HG02588 (cell line): ENCODE measurements at regions not wholly inside any gene's neighbourhood (a gene's known extent, or its start where the extent isn't known, plus 50 kb on each side); places are given as distances from the start of the nearest gene placed in this dataset.

Source experiments
- ATAC-seq: cut with Tn5 transposase; IDR thresholded peaks from one replicate; pipeline ENCODE4 v1.9.1; 2021; ENCODE audit warnings: mild to moderate bottlenecking, moderate library complexity; ENCODE audit not compliant: unreplicated experiment

DNA sequence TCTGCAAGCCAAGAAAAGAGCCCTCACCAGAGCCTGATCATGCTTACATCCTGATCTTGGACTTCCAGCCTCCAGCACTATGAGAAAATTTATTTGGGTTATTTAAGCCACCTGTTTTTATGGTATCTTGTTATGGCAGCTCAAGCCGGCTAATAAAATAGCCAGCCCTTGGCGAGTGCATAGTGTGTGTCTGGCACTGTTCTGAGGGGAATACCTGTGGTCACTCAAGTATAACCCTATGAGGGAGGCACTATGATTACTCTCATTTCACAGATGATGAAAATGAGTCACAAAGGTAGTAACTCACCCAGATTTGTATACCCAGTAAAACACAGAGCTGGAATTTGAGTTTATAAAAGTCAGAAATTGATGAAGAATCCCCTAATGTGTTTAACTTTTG lies 556.9 kb upstream of the SETBP1 start:
- ATAC-seq, result no peak

DNA sequence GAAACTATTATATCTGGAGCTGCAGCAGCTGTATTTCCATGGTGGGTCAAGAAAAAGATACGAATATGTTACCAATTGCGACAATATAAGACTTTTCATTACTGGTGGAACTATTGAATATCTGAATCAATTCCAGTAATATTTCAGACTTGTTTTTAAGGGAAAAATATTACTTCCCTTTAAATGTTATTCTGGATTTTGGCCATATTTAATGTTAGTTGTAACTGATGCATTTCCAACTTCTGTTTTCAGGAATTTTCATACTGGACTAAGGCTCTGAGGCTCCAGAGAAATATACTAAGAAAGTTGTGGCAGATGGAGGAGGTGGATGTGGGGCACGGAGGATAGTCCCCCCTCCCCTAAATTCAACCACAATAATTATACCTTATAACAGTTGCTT lies 555.2 kb upstream of the SETBP1 start:
- ATAC-seq, result no peak

DNA sequence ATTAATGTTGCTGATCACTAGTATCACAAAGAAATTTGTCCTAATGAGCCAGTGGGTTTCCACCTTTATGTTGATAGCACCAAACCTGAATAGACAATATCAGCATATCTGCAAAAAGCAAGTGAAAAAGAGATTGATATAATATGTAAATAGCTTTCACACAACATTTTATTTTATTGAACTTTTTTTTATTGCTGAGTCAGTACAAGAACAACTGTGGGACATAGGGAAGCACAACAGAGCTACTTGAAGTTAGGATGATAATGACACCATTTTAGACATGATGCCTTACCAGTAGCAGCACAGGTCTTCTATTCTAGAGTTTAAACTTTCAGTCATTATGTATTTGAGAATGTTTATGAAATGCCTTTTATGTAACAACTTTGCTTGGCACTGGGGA lies 554.1 kb upstream of the SETBP1 start:
- ATAC-seq, result no peak

DNA sequence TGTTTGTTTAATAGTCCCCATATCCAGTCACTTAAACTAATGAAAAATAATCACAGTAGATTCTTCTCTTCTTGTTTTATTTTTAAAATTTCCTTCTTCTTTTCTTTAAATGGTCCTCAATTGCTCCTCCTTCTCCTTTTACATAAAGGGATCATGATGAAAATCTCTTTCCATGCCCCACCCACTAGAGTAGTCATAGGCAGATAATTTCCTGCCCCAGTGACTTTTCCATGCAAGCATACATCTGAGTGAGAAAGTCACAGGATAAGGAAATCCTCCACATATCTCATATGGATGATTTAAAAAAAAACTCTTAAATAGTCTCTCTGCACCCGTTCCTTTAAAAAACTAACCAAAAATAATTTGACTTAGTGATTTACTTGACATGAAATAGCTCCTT lies 552.3 kb upstream of the SETBP1 start:
- ATAC-seq, result no peak

DNA sequence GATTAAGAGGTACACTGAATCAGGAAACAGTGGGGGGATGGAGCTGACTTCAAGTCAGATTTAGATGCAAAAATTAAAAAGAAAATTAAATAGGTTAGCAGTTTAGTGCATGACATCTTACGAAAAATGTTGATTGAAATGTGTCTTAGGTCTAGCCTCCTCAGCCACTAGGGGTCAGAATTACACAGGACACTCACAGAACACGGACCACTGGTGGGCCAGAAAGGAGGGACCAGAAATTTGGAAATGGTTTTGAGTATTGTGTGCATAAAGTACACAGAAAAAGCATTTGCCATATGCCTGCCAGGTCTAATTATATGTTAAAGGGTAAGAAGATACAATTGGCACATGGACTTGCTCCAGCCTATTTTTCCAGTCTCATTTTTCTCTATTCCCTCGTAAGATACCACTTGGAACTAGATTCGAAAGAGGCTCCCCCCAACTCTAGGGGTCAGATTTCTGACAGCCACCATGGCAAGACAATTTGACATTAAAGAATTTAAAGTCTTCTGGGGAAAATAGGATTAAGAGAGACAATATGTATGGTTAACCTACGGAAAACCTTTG lies 550.2 kb upstream of the SETBP1 start:
- no peak for ATAC-seq

DNA sequence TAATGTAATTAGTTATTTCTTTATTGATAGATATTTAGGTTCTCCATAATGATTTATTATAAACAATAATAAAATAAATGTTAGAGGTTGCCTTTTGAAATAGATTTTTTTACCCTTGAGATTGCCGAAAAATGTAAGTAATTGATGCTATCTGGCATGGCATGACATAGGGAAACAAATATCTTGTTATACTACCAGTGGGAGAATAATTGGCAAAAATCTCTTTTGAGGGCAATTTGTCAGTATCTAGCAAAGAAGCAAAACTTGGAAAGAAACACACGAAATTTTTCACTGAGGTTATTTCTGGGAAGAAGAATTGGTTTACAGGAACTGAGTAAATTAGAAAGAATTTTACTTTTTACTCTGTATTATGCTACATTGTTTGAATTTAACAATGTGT lies 547.2 kb upstream of the SETBP1 start:
- no peak for ATAC-seq

DNA sequence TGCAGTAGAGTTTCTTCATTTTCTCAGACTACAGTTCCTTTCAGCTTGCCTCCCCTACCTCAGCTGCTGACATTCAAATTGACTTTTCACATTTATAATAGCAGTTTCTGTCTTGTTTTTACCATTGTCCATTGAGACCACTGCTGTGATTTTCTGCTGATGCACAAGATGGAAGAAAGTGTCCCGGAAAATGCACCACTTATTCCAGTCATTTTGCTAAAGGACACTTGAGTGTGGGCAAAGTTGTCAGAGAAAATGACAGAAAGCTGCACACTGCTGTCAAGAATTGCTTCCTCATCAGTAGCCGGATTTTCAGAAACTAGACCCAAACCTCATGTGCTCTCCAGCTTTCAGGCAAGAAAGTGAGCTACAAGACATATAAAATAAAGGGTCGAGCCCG lies 546.2 kb upstream of the SETBP1 start:
- ATAC-seq, result no peak

DNA sequence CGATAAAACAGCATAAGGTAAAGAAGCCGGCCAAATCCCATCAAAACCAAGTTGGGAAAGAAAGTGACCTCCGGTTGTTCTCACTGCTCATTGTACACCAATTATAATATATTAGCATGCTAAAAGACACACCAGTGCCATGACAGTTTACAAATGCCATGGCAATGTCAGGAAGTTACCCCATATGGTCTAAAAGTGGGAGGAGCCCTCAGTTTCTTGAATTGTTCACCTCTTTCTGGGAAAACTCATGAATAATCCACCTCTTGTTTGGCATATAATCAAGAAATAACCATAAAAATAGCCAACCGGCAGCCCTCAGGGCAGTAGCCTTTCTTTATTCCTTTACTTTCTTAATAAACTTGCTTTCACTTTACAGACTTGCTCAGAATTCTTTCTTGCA lies 544.9 kb upstream of the SETBP1 start:
- ATAC-seq, result no peak

DNA sequence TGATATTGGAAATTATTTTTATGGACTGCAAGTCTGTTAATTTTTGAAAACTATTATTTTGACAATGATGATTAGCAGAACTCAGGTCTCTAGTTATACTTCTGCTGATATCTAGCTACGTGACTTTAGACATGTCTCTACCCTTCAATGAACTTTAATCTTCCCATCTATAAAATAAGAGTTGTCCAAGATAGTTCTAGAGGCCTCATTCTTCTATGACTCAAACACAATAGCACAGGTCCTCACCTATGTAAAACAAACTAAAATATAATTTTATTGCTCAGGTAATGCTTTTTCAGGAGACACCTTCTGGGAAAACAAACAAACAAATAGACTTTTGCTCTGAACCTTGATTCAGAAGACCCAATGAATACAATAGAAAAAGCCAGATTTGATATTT lies 544.4 kb upstream of the SETBP1 start:
- no peak for ATAC-seq

DNA sequence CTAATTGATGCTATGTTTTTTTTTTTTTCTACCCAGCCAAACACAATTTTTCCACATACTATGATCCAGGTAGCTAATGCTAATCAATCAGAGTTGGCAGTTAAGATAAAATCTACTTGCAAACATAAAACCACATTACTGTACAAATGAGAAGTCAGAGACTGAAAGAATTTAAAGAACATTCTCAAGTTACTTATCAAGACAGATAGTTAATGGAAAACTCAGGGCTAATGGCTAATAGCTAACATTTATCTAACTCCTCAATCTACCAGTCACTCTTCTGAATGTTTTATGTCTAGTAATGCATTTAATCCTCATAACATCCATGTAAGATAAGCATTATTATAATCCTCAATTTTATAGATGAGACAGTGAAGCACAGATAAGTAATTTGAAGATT lies 537.6 kb upstream of the SETBP1 start:
- ATAC-seq, result no peak

DNA sequence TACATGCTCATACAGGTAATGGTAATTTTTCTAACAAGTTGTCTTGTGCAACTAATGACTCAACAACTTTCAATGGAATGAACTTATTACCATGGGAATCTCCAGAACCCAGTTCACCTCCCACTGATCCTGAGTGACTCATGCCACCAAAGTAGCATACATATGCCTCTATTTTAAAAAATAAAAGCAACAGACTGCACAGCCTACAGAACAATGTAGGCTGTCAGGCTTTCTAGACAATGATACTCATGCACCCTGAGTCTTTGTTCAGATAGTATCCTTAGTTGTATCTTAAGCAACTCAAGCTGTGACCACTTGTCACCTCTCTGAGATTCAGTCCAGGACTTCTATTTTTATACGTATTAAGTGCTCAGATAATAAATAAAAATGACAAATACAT lies 531.0 kb upstream of the SETBP1 start:
- ATAC-seq, result no peak

DNA sequence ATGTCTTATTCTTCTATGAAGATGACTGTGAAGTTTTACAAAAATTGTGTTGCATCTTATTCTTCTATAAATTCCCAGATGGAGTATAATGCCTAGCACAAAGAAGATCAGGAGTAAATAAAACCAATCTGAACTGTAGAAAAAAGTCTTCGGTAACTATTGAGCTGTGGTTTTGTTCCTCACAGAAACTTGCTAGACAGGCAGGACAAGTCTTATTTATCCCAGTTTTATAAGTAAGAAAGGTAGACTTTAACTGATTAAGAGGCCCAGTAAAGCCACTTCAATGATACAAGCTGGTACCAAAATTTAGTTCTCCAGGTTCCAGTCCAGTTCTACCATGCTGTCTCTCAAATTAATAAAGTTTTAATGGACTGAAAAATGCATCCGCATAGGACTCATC lies 526.7 kb upstream of the SETBP1 start:
- no peak for ATAC-seq

DNA sequence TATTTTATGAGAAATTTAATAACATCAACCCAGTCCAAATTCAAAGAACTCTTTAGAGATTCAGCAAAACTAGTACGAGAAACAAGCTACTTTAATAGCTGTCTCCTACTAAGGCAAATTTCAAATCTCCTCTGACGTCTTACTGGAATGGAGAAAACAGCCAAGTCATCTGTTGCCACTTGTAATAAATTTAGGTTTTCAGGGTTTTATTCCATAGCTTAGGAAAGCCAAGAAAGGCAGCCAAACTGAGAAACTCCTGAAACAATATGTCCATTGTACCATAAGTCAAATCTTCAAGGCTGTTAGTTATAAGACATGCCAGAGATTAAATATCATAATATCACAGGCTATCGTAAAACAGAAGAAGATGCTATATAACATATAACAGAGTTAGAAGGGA lies 524.6 kb upstream of the SETBP1 start:
- no peak for ATAC-seq

DNA sequence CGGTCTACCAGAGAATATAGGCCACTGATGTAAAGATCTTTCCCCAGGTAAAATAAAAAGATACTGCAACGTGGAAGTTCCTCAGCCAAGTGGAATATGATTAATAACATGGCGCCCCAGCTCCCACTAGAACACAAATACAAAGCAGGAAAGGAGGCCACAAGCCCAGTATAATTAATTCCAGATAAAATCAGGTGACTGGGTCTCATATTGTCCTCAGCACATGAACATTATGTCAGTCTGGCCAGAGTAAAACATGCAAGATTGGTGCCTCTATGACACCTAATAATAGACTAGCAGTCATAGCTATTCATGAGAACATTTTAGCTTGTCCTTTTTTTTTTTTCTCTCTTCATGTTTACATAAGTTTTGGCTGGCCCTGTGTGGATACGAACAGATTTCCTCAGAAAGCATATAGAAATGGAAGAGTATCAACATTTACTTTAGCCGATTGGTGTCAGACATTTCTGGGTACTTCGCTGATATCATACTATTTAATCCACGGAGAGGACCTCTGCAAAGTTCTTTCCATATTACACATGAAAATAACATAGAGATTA lies 523.8 kb upstream of the SETBP1 start:
- ATAC-seq, result no peak

DNA sequence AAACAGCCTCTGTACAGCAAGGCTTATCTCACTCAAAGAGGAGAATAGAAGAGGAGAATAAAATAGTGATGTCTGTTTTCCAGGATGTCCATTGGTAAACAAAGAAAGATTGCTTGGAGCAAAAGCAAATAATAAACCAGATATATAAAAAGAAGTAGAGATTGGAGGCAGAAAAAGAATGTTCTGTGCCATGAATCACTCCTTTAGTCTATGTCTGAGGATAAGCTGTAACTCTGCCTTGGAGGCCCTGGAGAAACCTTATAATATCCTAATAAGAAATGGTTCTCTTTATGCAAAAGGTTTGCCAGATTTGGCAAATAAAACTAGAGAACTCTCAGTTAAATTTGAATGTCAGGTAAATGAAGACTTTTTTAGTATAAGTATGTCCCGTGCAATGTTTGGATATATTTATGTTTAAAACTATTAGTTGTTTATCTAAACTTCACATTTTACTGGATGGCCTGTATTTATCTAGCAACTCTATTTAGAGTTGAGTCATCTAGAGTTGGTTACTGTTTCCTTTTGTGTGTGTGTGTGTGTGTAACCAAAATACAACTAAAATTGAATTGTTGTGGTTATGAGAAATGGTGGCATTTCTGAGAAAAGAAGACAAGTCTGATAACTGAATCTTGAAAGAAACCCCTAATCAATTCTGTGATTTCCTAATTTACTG lies 510.3 kb upstream of the SETBP1 start:
- ATAC-seq, result no peak

DNA sequence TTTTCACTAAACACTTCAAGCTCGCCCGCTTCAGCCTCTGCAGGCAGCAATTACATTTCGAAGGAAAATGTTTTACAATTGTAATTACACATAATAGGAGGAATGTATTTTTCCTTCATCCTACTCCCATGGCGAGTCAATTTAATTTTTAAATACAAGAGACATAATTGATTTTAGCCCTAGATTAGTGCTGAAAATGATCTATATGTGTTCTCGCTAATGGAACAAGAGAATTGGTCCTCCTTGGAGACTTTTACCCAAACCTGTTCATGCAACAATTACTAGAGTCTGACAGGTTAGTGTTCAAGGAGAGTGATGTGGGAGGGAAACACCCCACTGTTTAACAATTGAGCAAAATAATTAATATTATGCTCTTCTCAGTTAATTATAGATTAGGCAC lies 509.4 kb upstream of the SETBP1 start:
- no peak for ATAC-seq

DNA sequence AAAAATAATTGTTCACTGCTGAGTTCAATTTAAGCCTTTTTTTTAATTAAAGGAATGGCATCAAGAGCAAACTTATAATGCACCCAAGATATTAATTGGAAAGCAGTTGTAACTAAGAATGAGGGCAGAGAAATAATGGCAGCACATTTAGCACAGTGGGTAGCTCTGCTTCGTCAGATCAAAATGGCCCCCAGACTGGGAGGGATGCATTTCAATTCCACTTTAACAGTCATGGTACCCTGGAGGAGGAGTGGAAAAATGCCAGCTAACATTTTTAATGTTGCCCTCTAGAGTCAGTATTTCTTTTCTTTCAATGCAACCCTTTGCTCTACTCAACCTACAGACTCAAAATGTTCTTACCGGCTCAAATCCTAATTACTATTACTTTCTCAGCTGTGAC lies 504.8 kb upstream of the SETBP1 start:
- ATAC-seq, result no peak

DNA sequence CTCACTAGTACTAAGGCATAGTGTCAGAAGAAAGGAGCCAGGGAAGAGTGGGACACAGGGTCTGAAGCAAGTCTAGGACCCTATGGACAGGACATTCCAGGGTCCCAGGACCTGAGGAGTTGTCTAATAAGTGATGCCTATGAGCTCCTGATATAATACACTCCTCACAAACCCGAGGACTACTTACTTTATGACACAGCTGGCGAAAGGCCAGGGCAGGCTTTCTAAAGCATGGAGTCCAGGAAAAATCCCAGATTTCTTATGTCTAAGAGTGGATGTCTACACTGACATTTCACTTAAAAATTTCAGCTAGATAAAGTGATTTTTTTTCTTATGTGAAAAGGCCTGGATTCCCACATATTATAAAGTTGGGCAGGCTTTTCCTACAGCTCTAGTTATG lies 502.2 kb upstream of the SETBP1 start:
- ATAC-seq, result no peak

DNA sequence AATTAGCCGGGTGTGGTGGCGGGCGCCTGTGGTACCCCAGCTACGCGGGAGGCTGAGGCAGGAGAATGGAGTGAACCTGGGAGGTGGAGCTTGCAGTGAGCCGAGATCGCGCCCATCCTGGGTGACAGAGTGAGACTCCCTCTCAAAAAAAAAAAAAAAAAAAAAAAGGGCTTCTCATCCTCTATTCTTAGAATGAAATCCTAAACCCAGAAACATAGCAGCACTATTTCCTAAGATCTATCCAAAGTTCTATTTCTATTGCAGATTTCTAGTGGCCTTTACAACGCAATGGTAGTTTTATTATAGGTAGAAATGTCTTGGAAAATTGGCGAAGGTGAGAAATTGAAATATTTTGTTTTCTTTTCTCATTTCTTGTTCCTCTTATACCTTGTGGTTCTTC lies 501.0 kb upstream of the SETBP1 start:
- ATAC-seq, result no peak

DNA sequence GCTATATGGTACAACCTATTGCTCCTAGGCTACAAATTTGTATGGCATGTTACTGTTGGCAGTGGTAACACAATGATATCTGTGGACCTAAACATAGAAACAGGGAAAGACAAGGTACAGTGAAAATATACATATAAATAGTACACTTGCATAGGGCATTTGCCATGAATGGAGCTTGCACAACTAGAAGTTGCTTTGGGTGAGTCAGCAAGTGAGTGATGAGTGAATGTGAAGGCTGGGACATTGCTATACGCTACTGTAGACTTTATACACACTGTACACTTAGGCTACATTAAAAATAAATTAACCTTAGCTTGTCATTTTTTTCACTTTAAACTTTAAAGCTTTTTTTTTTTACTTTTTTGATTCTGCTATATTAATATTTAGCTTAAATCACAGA lies 500.0 kb upstream of the SETBP1 start:
- no peak for ATAC-seq

DNA sequence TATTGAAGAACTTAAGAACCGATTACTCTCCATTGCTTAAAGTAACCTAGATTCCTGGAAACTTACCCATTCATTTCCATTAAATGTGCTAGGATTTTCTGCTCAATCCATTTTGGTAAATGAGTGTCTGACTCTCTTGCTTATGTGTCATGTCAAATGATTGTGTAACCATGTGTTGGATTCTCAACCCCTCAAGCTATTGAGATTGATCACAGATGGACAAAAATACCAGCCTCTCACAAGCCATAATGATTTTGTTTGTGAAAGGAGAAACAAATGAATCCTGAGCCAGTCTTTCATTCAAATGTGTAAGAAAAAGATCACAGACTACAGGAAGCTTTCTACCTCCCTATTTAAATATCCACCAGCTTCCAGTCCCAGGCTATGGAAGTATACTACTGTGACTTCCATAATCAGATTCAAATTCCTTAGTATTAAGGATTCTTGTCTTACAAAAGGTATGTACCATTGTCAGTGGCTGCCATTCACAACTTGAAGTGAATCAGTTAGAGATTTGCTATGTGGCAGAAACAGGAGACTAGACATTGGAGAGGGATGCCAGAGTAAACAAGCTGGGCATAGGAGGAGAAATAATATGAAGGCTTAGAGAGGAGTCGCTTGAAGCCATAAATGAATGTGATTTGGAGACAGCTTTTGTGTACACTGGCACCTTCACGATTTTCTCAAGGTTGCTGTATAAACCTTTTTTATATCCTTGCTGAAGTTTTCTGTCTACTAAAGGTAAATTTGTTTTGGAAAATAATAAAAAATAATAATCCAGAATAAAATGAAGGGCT lies 498.5 kb upstream of the SETBP1 start:
- ATAC-seq, result no peak

DNA sequence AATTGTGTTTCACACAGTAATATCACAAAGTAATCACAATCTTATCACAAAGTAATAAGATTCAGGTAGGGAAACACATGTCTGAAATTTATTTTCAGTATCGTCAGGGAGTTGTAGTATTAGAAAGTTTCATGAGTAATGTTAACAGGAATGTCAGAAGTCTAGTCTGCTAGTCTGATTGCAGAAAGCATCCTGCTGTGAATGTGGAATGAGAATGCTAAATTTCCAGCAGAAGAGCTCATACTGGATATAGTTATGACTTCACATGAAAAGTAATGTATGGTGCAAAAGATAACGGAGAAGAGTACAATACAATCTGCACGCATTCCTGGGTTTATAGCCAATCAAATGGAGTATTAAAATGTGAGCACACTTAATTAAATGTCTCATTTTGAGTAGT lies 494.7 kb upstream of the SETBP1 start:
- ATAC-seq, result no peak
